Right lobe of liver (tissue), 6 donors: ENCODE measurements at regions not wholly inside any gene's neighbourhood (a gene's known extent, or its start where the extent isn't known, plus 50 kb on each side); places are given as distances from the start of the nearest gene placed in this dataset.
"Not testable (repeated sequence)": the region's sequence is repeated elsewhere in the genome, so short reads cannot be mapped to it uniquely, and the experiment has no call there.

Source experiments
- ATAC-seq, 4 donors: fragments of 200-7000 bp; cut with Tn5 transposase; one replicate each; pipeline ENCODE4 v1.9.1; 2020; ENCODE audit warnings: mild to moderate bottlenecking in 4 of 4, moderate library complexity in 4 of 4
- DNase-seq, 3 donors: peaks; one replicate each; pipeline ENCODE4 v3.0.0-alpha.2; 2020
- H3K27ac ChIP-seq, 3 donors: fragments of 200-600 bp; one replicate each; pipeline ENCODE4 v1.8.0; 2022
- H3K27me3 ChIP-seq, 2 donors: fragments of 200-600 bp; one replicate each; pipeline ENCODE4 v1.8.0; 2022
- H3K36me3 ChIP-seq, 4 donors: fragments of 200-600 bp; sonication (generic) in 1 of 4; one replicate each; pipeline versions ENCODE4 v1.5.1 to v1.8.0; 2017 to 2022; ENCODE audit warnings: control low read depth in 1 of 4
- H3K4me1 ChIP-seq, 4 donors: fragments of 200-600 bp; sonication (generic) in 1 of 4; one replicate each; pipeline versions ENCODE4 v1.5.1 to v1.8.0; 2017 to 2022; ENCODE audit warnings: control low read depth in 1 of 4
- H3K4me3 ChIP-seq, 3 donors: fragments of 200-600 bp; one replicate each; pipeline ENCODE4 v1.8.0; 2022
- H3K9me3 ChIP-seq, 4 donors: fragments of 200-600 bp; sonication (generic) in 1 of 4; one replicate each; pipeline versions ENCODE4 v1.5.1 to v1.8.0; 2017 to 2022; ENCODE audit warnings: control low read depth in 1 of 4
- CTCF ChIP-seq, 4 donors: fragments of 200-600 bp in 3 of 4; fragments of 450-650 bp in 1 of 4; IDR thresholded peaks; one replicate each; pipeline versions ENCODE4 v1.5.1 to v1.8.0; 2016 to 2022; ENCODE audit warnings: antibody characterized with exemption in 4 of 4, mild to moderate bottlenecking in 2 of 4
- POLR2A ChIP-seq: fragments of 450-650 bp; IDR thresholded peaks from one replicate; pipeline ENCODE4 v1.6.1; 2017; ENCODE audit warnings: antibody characterized with exemption, mild to moderate bottlenecking
- WGBS: methylation state at CpG from one replicate; pipeline ENCODE4 v1.1.6; 2018; ENCODE audit warnings: low coverage, low lambda C conversion rate; ENCODE audit not compliant: insufficient coverage; ENCODE audit errors: missing lambda C conversion rate; 5-methylcytosine and 5-hydroxymethylcytosine counted together
- intact Hi-C, 2 donors: fragments of 100-400 bp; cut with DNase I; formaldehyde crosslinking; loops; one replicate each; pipeline versions ENCODE4 v1.11.2 to v1.14.1; 2022
- donor health status: DM: no; HTN: yes; CAD: no.
- donor health status: DM: no; HTN: no; CAD: no.
- donor health status: DM: no; HTN: no; CAD: no.
- donor health status: DM: no; HTN: yes; CAD: no.
- donor health status: DM: no; HTN: yes; CAD: no.

GRCh38 chr12:14072987-14073386 is 91.6 kb upstream of the GRIN2B start:
- intact Hi-C loops: no loop called here
- DNase-seq (no peak), ATAC-seq (no peak)
- H3K4me3 ChIP-seq: no peak overlapping the region
- H3K4me1 ChIP-seq: no peaks in the 10 kb centered on the region
- H3K9me3 ChIP-seq: no peaks in the 10 kb centered on the region
- TF ChIP-seq POLR2A (no peak), CTCF (IDR thresholded peaks at IDR 0.05) (no peak)
- no peaks in the 10 kb centered on the region for H3K27me3 ChIP-seq
- no peak overlapping the region for H3K27ac ChIP-seq
- H3K36me3 ChIP-seq: no peaks in the 10 kb centered on the region
- 17% methylated on average over 1 of the region's 1 CpG for WGBS

GRCh38 chr12:14075797-14076393 is 94.5 kb upstream of the GRIN2B start:
- intact Hi-C loops: no loop called here
- H3K27ac ChIP-seq: no peak overlapping the region
- no peaks in the 10 kb centered on the region for H3K27me3 ChIP-seq
- TF ChIP-seq CTCF (IDR thresholded peaks at IDR 0.05): no peak
- no peak for TF ChIP-seq POLR2A
- no peaks in the 10 kb centered on the region for H3K9me3 ChIP-seq
- no peak for DNase-seq
- no peak for ATAC-seq
- no peaks in the 10 kb centered on the region for H3K36me3 ChIP-seq
- 37% methylated on average over 2 of the region's 2 CpGs for WGBS
- no peak overlapping the region for H3K4me3 ChIP-seq
- H3K4me1 ChIP-seq: no peaks in the 10 kb centered on the region

- no peaks in the 10 kb centered on the region for H3K27me3 ChIP-seq
- intact Hi-C loops: no loop called here
- ATAC-seq: no peak
- no peaks in the 10 kb centered on the region for H3K4me1 ChIP-seq
- 53% methylated on average over 1 of the region's 1 CpG for WGBS
- no peak for TF ChIP-seq CTCF (IDR thresholded peaks at IDR 0.05)
- no peak for TF ChIP-seq POLR2A
- no peak overlapping the region for H3K4me3 ChIP-seq
- H3K27ac ChIP-seq: no peak overlapping the region
- DNase-seq: no peak
- H3K36me3 ChIP-seq: no peaks in the 10 kb centered on the region
- H3K9me3 ChIP-seq: no peaks in the 10 kb centered on the region
Measured at GRCh38 chr12:14076538-14076937, 95.1 kb upstream of the GRIN2B start.

- no peak overlapping the region for H3K27ac ChIP-seq
- intact Hi-C loops: no loop called here
- TF ChIP-seq CTCF (IDR thresholded peaks at IDR 0.05): no peak
- no peak for TF ChIP-seq POLR2A
- no peaks in the 10 kb centered on the region for H3K27me3 ChIP-seq
- no peak for DNase-seq
- H3K9me3 ChIP-seq: no peaks in the 10 kb centered on the region
- ATAC-seq: no peak
- no peaks in the 10 kb centered on the region for H3K4me1 ChIP-seq
- H3K4me3 ChIP-seq: no peak overlapping the region
- H3K36me3 ChIP-seq: no peaks in the 10 kb centered on the region
Measured at GRCh38 chr12:14086838-14087237, 105.4 kb upstream of the GRIN2B start.

GRCh38 chr12:14099994-14100393 is 118.6 kb upstream of the GRIN2B start:
- TF ChIP-seq CTCF (IDR thresholded peaks at IDR 0.05): no peak
- TF ChIP-seq POLR2A: no peak
- 22% methylated on average over 2 of the region's 3 CpGs for WGBS
- no peaks in the 10 kb centered on the region for H3K9me3 ChIP-seq
- no peaks in the 10 kb centered on the region for H3K27me3 ChIP-seq
- ATAC-seq (no peak), DNase-seq (no peak)
- H3K4me3 ChIP-seq: no peak overlapping the region
- H3K27ac ChIP-seq: no peak overlapping the region
- no peaks in the 10 kb centered on the region for H3K36me3 ChIP-seq
- intact Hi-C loops: no loop called here
- H3K4me1 ChIP-seq: no peaks in the 10 kb centered on the region

- H3K27me3 ChIP-seq, H3K4me3 ChIP-seq, H3K27ac ChIP-seq, H3K9me3 ChIP-seq, H3K36me3 ChIP-seq, DNase-seq, intact Hi-C loops, H3K4me1 ChIP-seq, ATAC-seq: not testable (repeated sequence)
- no CpG with 5 or more reads among the region's 1 CpG for WGBS
Measured at GRCh38 chr12:14101556-14101955, 120.2 kb upstream of the GRIN2B start.
